ENCODE measurements at regions not wholly inside any gene's neighbourhood (a gene's known extent, or its start where the extent isn't known, plus 50 kb on each side); places are given as distances from the start of the nearest gene placed in this dataset.

- DNase-seq, result no peak
Measured at GRCh38 chr5:56585999-56586691, 229.2 kb upstream of the MAP3K1 start.

- no peak for DNase-seq
Measured at GRCh38 chr5:56585461-56585860, 229.9 kb upstream of the MAP3K1 start.

- DNase-seq, result no peak
Measured at GRCh38 chr5:56581426-56581825, 233.9 kb upstream of the MAP3K1 start.

- DNase-seq, result no peak
Measured at GRCh38 chr5:56580864-56581263, 234.5 kb upstream of the MAP3K1 start.

- no peak for DNase-seq
Measured at GRCh38 chr5:56575821-56576220, 239.5 kb upstream of the MAP3K1 start.

GRCh38 chr5:56574778-56575177 lies 240.6 kb upstream of the MAP3K1 start:
- DNase-seq, result no peak

- no peak for DNase-seq
Measured at GRCh38 chr5:56569566-56569965, 245.8 kb upstream of the MAP3K1 start.

- no peak for DNase-seq
Measured at GRCh38 chr5:56569076-56569475, 246.3 kb upstream of the MAP3K1 start.

- no peak for DNase-seq
Measured at GRCh38 chr5:56567278-56567677, 248.1 kb upstream of the MAP3K1 start.

GRCh38 chr5:56566374-56567249 lies 248.7 kb upstream of the MAP3K1 start:
- DNase-seq, result no peak

- no peak for DNase-seq
Measured at GRCh38 chr5:56565644-56566043, 249.7 kb upstream of the MAP3K1 start.

GRCh38 chr5:56565283-56565615 lies 250.1 kb upstream of the MAP3K1 start:
- no peak for DNase-seq

- no peak for DNase-seq
Measured at GRCh38 chr5:56564541-56565282, 250.6 kb upstream of the MAP3K1 start.

GRCh38 chr5:56561455-56561854 lies 253.9 kb upstream of the MAP3K1 start:
- DNase-seq, result no peak

- no peak for DNase-seq
Measured at GRCh38 chr5:56558131-56558745, 257.1 kb upstream of the MAP3K1 start.

GRCh38 chr5:56557198-56557597 lies 258.2 kb upstream of the MAP3K1 start:
- DNase-seq, result no peak

GRCh38 chr5:56552612-56553268 lies 262.6 kb upstream of the MAP3K1 start:
- no peak for DNase-seq

GRCh38 chr5:56550227-56550626 lies 265.1 kb upstream of the MAP3K1 start:
- DNase-seq, result no peak

GRCh38 chr5:56549096-56549886 lies 266.1 kb upstream of the MAP3K1 start:
- no peak for DNase-seq

GRCh38 chr5:56545016-56545415 lies 270.3 kb upstream of the MAP3K1 start:
- DNase-seq, result no peak

- no peak for DNase-seq
Measured at GRCh38 chr5:56543441-56544388, 271.6 kb upstream of the MAP3K1 start.
